GM19438 (cell line): ENCODE measurements at regions not wholly inside any gene's neighbourhood (a gene's known extent, or its start where the extent isn't known, plus 50 kb on each side); places are given as distances from the start of the nearest gene placed in this dataset.
"Not testable (repeated sequence)": the region's sequence is repeated elsewhere in the genome, so short reads cannot be mapped to it uniquely, and the experiment has no call there.

Experiments
- ATAC-seq: cut with Tn5 transposase; IDR thresholded peaks from one replicate; pipeline ENCODE4 v1.9.1; 2021; ENCODE audit warnings: low read depth; ENCODE audit not compliant: unreplicated experiment

GRCh38 chr12:61107118-61107517 lies 1153.1 kb upstream of the USP15 start:
- ATAC-seq: no peak

GRCh38 chr12:61111218-61111617 lies 1149.0 kb upstream of the USP15 start:
- no peak for ATAC-seq

GRCh38 chr12:61137677-61138414 lies 1122.4 kb upstream of the USP15 start:
- ATAC-seq: no peak

GRCh38 chr12:61138415-61138759 lies 1121.8 kb upstream of the USP15 start:
- ATAC-seq: no peak

- ATAC-seq: no peak
Observed at GRCh38 chr12:61161961-61162360, 1098.2 kb upstream of the USP15 start.

GRCh38 chr12:61188801-61189595 lies 1071.2 kb upstream of the USP15 start:
- no peak for ATAC-seq

GRCh38 chr12:61213646-61214045 lies 1046.6 kb upstream of the USP15 start:
- ATAC-seq: no peak

- no peak for ATAC-seq
Observed at GRCh38 chr12:61220337-61220736, 1039.9 kb upstream of the USP15 start.

GRCh38 chr12:61232040-61232439 lies 1028.2 kb upstream of the USP15 start:
- no peak for ATAC-seq

GRCh38 chr12:61250303-61250702 lies 1009.9 kb upstream of the USP15 start:
- no peak for ATAC-seq

- no peak for ATAC-seq
Observed at GRCh38 chr12:61251076-61251475, 1009.1 kb upstream of the USP15 start.

GRCh38 chr12:61254225-61254624 lies 1006.0 kb upstream of the USP15 start:
- ATAC-seq: no peak

GRCh38 chr12:61264294-61264693 lies 995.9 kb upstream of the USP15 start:
- ATAC-seq: not testable (repeated sequence)

- no peak for ATAC-seq
Observed at GRCh38 chr12:61267474-61267873, 992.7 kb upstream of the USP15 start.

GRCh38 chr12:61272441-61272840 lies 987.8 kb upstream of the USP15 start:
- ATAC-seq: no peak

- ATAC-seq: no peak
Observed at GRCh38 chr12:61282790-61283575, 977.2 kb upstream of the USP15 start.

- no peak for ATAC-seq
Observed at GRCh38 chr12:61290473-61290872, 969.7 kb upstream of the USP15 start.

- no peak for ATAC-seq
Observed at GRCh38 chr12:61291647-61292046, 968.6 kb upstream of the USP15 start.

GRCh38 chr12:61294011-61294410 lies 966.2 kb upstream of the USP15 start:
- not testable (repeated sequence) for ATAC-seq

GRCh38 chr12:61301817-61302216 lies 958.4 kb upstream of the USP15 start:
- ATAC-seq: no peak

GRCh38 chr12:61302282-61302681 lies 957.9 kb upstream of the USP15 start:
- no peak for ATAC-seq
